22Rv1 (cell line): ENCODE measurements at regions not wholly inside any gene's neighbourhood (a gene's known extent, or its start where the extent isn't known, plus 50 kb on each side); places are given as distances from the start of the nearest gene placed in this dataset.

ENCODE experiments used
- CTCF ChIP-seq: fragments of 450-650 bp; IDR thresholded peaks from 2 replicates; pipeline ENCODE4 v1.5.1; 2017; ENCODE audit warnings: mild to moderate bottlenecking
- ZFX ChIP-seq: fragments of 450-650 bp; IDR thresholded peaks from 2 replicates; pipeline ENCODE4 v1.6.1; 2017; ENCODE audit warnings: antibody characterized with exemption, borderline replicate concordance

- no peak for TF ChIP-seq CTCF
- TF ChIP-seq ZFX, result no peak
These were observed 1052.7 kb upstream of the CNTN5 start for GRCh38 chr11:97968071-97968470.
